Right lobe of liver (tissue), 6 donors: ENCODE measurements at regions not wholly inside any gene's neighbourhood (a gene's known extent, or its start where the extent isn't known, plus 50 kb on each side); places are given as distances from the start of the nearest gene placed in this dataset.
"Not testable (repeated sequence)": the region's sequence is repeated elsewhere in the genome, so short reads cannot be mapped to it uniquely, and the experiment has no call there.

Experiments
- ATAC-seq, 4 donors: fragments of 200-7000 bp; cut with Tn5 transposase; one replicate each; pipeline ENCODE4 v1.9.1; 2020; ENCODE audit warnings: mild to moderate bottlenecking in 4 of 4, moderate library complexity in 4 of 4
- DNase-seq, 3 donors: peaks; one replicate each; pipeline ENCODE4 v3.0.0-alpha.2; 2020
- H3K27ac ChIP-seq, 3 donors: fragments of 200-600 bp; one replicate each; pipeline ENCODE4 v1.8.0; 2022
- H3K27me3 ChIP-seq, 2 donors: fragments of 200-600 bp; one replicate each; pipeline ENCODE4 v1.8.0; 2022
- H3K36me3 ChIP-seq, 4 donors: fragments of 200-600 bp; sonication (generic) in 1 of 4; one replicate each; pipeline versions ENCODE4 v1.5.1 to v1.8.0; 2017 to 2022; ENCODE audit warnings: control low read depth in 1 of 4
- H3K4me1 ChIP-seq, 4 donors: fragments of 200-600 bp; sonication (generic) in 1 of 4; one replicate each; pipeline versions ENCODE4 v1.5.1 to v1.8.0; 2017 to 2022; ENCODE audit warnings: control low read depth in 1 of 4
- H3K4me3 ChIP-seq, 3 donors: fragments of 200-600 bp; one replicate each; pipeline ENCODE4 v1.8.0; 2022
- H3K9me3 ChIP-seq, 4 donors: fragments of 200-600 bp; sonication (generic) in 1 of 4; one replicate each; pipeline versions ENCODE4 v1.5.1 to v1.8.0; 2017 to 2022; ENCODE audit warnings: control low read depth in 1 of 4
- POLR2A ChIP-seq: fragments of 450-650 bp; IDR thresholded peaks from one replicate; pipeline ENCODE4 v1.6.1; 2017; ENCODE audit warnings: antibody characterized with exemption, mild to moderate bottlenecking
- whole genome bisulfite sequencing: methylation state at CpG from one replicate; pipeline ENCODE4 v1.1.6; 2018; ENCODE audit warnings: low coverage, low lambda C conversion rate; ENCODE audit not compliant: insufficient coverage; ENCODE audit errors: missing lambda C conversion rate; 5-methylcytosine and 5-hydroxymethylcytosine counted together
- intact Hi-C, 2 donors: fragments of 100-400 bp; cut with DNase I; formaldehyde crosslinking; loops; one replicate each; pipeline versions ENCODE4 v1.11.2 to v1.14.1; 2022
- TF ChIP-seq, protein P1 (sequence below), 4 donors: fragments of 200-600 bp in 3 of 4; fragments of 450-650 bp in 1 of 4; IDR thresholded peaks; one replicate each; pipeline versions ENCODE4 v1.5.1 to v1.8.0; 2016 to 2022; ENCODE audit warnings: antibody characterized with exemption in 4 of 4, mild to moderate bottlenecking in 2 of 4
- donor health status: DM: no; HTN: yes; CAD: no.
- donor health status: DM: no; HTN: no; CAD: no.
- donor health status: DM: no; HTN: no; CAD: no.
- donor health status: DM: no; HTN: yes; CAD: no.
- donor health status: DM: no; HTN: yes; CAD: no.

- 30% methylated on average over 4 of the region's 4 CpGs for WGBS
- no peak for DNase-seq
- Histone ChIP-seq H3K36me3 (no peaks in the 10 kb centered on the region), H3K9me3 (no peaks in the 10 kb centered on the region), H3K4me1 (no peaks in the 10 kb centered on the region), H3K4me3 (no peak overlapping the region), H3K27ac (no peak overlapping the region), H3K27me3 (no peaks in the 10 kb centered on the region)
- ATAC-seq: no peak
- TF ChIP-seq, protein P1, sequence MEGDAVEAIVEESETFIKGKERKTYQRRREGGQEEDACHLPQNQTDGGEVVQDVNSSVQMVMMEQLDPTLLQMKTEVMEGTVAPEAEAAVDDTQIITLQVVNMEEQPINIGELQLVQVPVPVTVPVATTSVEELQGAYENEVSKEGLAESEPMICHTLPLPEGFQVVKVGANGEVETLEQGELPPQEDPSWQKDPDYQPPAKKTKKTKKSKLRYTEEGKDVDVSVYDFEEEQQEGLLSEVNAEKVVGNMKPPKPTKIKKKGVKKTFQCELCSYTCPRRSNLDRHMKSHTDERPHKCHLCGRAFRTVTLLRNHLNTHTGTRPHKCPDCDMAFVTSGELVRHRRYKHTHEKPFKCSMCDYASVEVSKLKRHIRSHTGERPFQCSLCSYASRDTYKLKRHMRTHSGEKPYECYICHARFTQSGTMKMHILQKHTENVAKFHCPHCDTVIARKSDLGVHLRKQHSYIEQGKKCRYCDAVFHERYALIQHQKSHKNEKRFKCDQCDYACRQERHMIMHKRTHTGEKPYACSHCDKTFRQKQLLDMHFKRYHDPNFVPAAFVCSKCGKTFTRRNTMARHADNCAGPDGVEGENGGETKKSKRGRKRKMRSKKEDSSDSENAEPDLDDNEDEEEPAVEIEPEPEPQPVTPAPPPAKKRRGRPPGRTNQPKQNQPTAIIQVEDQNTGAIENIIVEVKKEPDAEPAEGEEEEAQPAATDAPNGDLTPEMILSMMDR (IDR thresholded peaks at IDR 0.05): no peak
- TF ChIP-seq POLR2A: no peak
- intact Hi-C loops: no loop called here
These were observed 551.3 kb downstream of the KCNT2 start for GRCh38 chr1:196056966-196057365.

DNA sequence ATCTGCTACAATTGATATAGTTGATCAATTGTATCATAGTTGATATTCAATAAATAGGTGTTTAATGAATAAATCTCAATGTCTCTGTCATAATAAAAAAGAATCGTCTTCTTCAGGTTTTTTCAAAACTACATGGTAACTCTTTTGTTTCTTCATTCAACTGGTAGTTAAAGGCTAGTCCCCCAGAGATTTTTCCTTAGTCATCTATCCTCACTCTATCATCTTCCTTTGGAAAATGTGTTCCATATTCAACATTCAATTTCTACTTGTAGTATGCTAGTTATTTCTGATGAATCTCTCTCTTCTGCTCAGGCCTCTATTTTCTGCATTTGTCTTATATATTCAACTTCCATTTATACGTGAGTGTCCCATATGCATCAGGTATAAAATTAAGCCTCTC lies 558.8 kb downstream of the KCNT2 start:
- Histone ChIP-seq H3K9me3 (no peaks in the 10 kb centered on the region), H3K27me3 (no peaks in the 10 kb centered on the region), H3K27ac (no peak overlapping the region), H3K36me3 (no peaks in the 10 kb centered on the region), H3K4me3 (no peak overlapping the region), H3K4me1 (no peaks in the 10 kb centered on the region)
- 70% methylated on average over 2 of the region's 2 CpGs for WGBS
- DNase-seq (no peak), ATAC-seq (no peak)
- intact Hi-C loops: no loop called here
- no peak for TF ChIP-seq POLR2A
- TF ChIP-seq, protein P1 (IDR thresholded peaks at IDR 0.05): no peak

- 61% methylated on average over 2 of the region's 2 CpGs for WGBS
- Histone ChIP-seq H3K36me3 (no peaks in the 10 kb centered on the region), H3K9me3 (no peaks in the 10 kb centered on the region), H3K27ac (no peak overlapping the region), H3K4me3 (no peak overlapping the region), H3K27me3 (no peaks in the 10 kb centered on the region), H3K4me1 (no peaks in the 10 kb centered on the region)
- TF ChIP-seq POLR2A: no peak
- TF ChIP-seq, protein P1 (IDR thresholded peaks at IDR 0.05): no peak
- intact Hi-C loops: no loop called here
- no peak for DNase-seq
- no peak for ATAC-seq
These were observed 565.0 kb downstream of the KCNT2 start for GRCh38 chr1:196043268-196043667.

- intact Hi-C loops: no loop called here
- Histone ChIP-seq H3K9me3 (no peaks in the 10 kb centered on the region), H3K4me1 (no peaks in the 10 kb centered on the region), H3K27ac (no peak overlapping the region), H3K4me3 (no peak overlapping the region), H3K27me3 (no peaks in the 10 kb centered on the region), H3K36me3 (no peaks in the 10 kb centered on the region)
- ATAC-seq: no peak
- no peak for DNase-seq
- WGBS: 23% methylated on average over 6 of the region's 6 CpGs
- TF ChIP-seq, protein P1 (IDR thresholded peaks at IDR 0.05): no peak
- no peak for TF ChIP-seq POLR2A
These were observed 574.0 kb downstream of the KCNT2 start for GRCh38 chr1:196034080-196034706.

GRCh38 chr1:196031387-196031786 lies 576.9 kb downstream of the KCNT2 start:
- H3K4me3 ChIP-seq, H3K27ac ChIP-seq, ATAC-seq, DNase-seq, intact Hi-C loops, H3K36me3 ChIP-seq, H3K9me3 ChIP-seq, H3K4me1 ChIP-seq, H3K27me3 ChIP-seq: not testable (repeated sequence)
- 56% methylated on average over 2 of the region's 2 CpGs for WGBS
